HG02759 (cell line): ENCODE measurements at regions not wholly inside any gene's neighbourhood (a gene's known extent, or its start where the extent isn't known, plus 50 kb on each side); places are given as distances from the start of the nearest gene placed in this dataset.
"Not testable (repeated sequence)": the region's sequence is repeated elsewhere in the genome, so short reads cannot be mapped to it uniquely, and the experiment has no call there.

ENCODE experiments used
- ATAC-seq: cut with Tn5 transposase; IDR thresholded peaks from one replicate; pipeline ENCODE4 v1.9.1; 2021; ENCODE audit warnings: mild to moderate bottlenecking, moderate library complexity; ENCODE audit not compliant: unreplicated experiment

GRCh38 chr2:122808286-122808969 lies 1053.0 kb downstream of the TSN start:
- no peak for ATAC-seq

DNA sequence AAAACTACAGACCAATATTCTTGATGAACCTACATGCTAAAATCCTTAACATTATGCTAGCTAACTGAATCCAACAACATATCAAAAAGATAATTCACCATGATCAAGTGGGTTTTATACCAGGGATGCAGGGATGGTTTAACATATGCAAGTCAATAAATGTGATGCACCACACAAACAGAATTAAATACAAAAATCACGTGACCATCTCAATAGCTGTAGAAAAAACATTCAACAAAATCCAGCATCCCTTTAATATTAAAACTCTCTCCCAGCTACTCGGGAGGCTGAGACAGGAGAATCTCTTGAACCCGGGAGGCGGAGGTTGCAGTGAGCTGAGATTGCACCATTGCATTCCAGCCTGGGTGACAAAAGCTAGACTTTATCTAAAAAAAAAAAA lies 1056.8 kb downstream of the TSN start:
- not testable (repeated sequence) for ATAC-seq

DNA sequence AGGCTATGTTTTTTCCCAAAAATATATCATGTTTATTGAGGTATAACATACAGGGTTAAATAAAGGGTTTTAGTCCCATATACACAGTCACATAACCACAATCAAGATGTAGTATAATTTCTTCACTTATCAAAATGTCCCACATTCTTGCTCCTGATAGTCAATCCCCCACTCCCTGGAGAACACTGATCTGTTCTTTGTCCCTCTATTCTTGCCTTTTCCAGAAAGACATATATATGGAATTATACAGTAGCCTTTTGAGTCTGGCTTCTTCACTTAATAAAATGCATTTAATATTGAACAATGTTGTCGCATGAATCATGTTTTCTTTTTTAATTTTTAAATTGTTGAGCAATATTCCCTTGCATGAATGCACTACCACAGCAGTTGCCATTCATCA lies 1059.7 kb downstream of the TSN start:
- no peak for ATAC-seq

DNA sequence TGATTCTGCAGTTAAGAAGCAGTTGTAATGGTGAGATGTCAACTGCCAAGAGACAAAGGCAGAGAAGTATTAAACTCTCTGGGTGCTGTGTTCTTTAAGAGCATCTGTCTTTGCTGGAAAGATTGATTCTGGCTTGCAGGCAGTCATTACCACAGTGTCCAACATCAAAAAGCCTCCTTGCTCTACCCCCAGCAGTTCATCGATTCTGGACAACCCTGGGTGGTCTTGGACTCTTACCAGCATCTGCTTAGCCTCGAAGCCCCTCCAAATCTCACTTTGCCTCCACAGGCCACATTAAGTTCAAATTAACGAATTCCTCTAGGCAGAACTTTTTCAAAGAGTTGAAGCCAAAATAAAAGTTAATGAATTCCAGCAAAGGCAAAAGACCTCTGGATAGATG lies 1061.4 kb downstream of the TSN start:
- ATAC-seq: no peak

GRCh38 chr2:122822319-122822718 lies 1066.9 kb downstream of the TSN start:
- no peak for ATAC-seq

DNA sequence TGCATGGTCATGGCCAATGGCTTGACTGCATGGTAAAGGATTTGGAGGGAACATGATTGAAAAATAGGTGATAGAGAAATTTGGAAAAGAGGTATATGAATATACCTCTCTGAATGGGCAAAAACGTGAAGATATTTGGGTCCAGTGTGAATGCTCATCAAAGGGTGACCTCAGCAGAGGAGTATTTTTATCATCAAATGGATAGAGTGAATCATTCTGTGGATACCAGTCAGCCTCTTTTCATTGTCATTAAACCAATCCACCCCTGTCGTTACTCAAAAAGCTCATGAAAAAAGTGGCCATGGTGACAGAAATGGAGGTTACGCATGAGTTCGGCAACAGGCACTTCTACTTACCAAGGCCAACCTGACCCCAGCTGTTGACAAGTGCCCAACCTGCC lies 1074.7 kb downstream of the TSN start:
- ATAC-seq: no peak

- no peak for ATAC-seq
Measured at GRCh38 chr2:122831649-122832048, 1076.2 kb downstream of the TSN start.

DNA sequence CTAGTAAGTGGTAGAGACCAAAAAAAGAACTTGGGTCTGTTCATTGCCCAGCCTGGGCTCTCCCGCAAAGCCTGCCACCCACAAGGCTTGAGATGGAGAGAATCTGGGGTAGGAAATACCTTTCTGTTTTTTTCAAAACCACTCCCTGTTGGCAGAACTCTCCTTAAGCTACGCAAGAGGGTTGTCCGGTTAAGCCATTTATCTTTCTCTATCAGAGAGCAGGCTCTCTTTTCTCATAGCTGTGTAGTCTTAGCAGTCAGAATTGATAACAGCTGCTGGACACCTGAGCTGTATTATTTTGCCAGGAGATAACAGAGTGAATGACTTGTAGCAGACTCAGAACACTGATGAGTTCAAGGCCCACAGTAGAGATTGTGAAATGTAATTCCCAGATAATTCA lies 1088.1 kb downstream of the TSN start:
- no peak for ATAC-seq

DNA sequence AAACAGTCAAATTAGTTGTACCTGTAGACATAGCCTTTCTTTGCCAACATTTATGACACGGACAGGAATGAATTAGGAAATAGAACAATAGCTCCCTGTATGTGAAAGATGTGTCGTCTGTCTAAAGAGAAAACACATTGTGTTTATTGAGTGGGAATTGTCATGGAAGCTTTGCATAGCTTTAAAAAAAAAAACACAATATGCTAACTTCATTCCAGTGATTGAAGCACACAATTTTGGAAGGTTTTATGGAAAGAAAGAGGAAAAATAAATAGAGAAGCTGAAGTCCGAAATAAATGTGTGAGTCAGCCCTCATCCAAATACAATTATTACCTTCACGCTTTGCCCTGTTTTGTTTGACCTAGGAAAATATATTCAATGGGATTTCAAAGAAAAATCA lies 1095.7 kb downstream of the TSN start:
- no peak for ATAC-seq

DNA sequence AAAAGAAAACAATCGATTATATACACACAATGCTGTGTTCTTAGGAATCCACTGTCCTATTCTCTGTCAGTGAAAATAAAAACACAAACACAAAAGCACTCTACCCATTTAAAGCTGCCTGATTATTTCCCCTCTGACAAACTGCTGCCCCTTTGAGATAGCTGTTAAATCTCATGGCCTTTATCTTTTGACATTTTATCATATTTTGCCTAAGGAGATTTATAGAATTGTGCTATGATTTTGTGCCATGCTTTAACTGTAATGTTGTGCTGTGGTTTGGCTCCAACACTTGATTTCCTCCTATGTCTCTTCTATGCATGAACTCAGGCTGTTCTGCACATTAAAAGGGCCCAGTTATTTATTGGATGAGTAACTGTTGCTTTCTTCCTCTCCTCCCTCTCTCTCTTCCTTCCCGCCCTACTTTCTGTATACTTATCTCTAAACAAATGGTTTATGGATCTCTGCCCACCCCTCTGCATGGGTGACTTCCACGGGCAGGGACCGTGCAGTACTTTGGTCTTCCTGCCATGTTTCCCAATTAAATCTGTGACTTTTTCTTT lies 1096.6 kb downstream of the TSN start:
- no peak for ATAC-seq

DNA sequence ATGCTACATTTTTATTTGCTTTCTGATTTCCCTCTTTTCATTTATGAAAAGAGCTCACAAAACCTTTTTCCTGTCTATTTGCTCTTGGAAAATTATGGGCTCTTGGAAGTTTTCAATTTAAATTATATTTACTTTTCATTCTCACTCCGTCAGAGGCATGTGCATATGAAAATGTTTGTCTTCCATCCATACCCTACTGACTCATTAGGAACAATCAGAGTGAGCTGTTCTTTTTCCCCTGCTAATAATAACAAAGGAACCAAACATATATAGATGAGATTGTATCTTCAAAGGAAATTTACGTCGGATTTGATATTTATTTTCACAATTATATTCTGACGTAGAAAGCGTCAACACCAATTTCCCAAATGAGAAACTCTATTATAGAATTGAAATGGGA lies 1101.2 kb downstream of the TSN start:
- ATAC-seq: no peak

DNA sequence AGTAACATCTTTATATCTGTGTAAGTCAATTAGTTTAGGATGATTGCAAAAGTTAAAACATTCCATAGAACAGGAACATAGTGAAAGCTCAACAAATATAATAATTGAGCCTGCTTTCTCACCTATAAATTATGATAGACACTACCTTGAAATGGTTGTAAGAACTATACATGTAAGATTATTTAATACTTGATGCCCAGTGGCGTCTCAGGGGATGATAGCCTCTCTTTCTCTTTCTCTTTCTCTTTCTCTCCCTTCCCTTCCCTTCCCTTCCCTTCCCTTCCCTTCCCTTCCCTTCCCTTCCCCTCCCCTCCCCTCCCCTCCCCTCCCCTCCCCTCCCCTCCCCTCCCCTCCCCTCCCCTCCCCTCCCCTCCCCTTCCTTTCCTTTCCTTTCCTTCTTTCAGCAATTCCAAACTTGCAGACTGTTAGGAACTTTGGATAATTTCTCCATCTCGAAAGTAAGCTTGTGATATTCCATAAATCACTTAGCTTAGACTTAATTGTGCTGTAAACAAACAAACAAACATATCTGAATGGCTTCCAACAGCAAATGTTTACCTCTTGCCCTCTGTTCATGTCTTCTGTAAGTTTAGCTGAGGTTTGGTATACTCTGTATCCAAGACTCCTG lies 1102.7 kb downstream of the TSN start:
- no peak for ATAC-seq

DNA sequence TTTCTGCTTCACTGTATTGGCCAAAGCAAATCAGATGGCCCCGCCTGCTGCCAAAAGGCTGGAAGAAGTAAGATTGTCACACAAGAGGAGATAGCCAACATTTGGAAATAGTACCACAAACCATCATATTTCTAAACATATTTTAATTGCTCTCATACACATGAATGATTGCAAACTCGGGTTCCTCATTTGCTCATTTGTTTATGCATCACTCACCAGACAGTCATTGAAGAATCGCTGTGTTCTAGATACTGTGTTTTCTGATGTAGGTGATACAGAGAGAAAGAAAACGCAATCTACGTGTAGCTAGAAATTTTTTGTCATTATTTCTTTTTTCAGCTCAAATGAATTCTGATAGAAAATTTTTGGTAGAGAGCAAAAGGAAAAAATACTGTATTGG lies 1103.4 kb downstream of the TSN start:
- ATAC-seq: no peak

- ATAC-seq: no peak
Measured at GRCh38 chr2:122859260-122859659, 1103.8 kb downstream of the TSN start.

DNA sequence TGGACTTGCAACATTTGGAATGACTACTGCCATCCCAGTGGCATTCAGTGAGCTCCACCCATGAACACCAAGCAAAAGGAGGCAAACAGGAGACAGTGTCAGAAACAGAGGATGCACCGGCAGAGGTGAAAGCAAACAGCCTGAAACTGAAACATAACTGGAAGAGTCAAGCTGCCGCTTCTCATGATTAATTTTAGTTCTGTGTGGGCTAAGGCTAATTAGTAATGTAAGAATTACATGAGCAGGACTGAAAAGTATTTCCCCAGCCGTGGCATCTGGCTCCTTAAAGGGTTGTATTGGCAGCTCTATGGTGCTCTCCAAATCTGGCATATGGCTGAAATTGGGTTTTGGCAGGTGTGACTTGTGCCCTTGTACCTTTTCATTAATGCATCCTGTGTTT lies 1108.1 kb downstream of the TSN start:
- ATAC-seq: peak; percentile 74

- no peak for ATAC-seq
Measured at GRCh38 chr2:122864728-122865127, 1109.3 kb downstream of the TSN start.

DNA sequence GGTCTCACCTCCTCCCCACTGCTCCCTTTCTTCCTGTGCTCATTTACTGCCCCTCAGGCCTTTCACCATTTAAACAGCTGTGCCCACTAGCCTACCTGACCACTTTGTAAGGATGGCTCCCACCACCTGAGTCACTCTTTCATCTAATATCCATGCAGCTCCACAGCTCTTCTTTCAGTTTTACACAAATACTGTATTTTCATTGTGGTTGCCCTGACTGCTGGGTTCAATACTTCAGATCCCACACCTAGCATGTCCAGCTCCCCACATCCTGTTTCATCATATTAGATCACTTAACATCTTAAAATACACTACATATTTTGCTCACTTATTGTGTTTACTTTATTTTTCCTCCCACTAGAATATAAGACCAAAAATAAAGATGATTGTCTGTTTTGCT lies 1110.6 kb downstream of the TSN start:
- peak; percentile 60 for ATAC-seq

- no peak for ATAC-seq
Measured at GRCh38 chr2:122867941-122868340, 1112.5 kb downstream of the TSN start.

DNA sequence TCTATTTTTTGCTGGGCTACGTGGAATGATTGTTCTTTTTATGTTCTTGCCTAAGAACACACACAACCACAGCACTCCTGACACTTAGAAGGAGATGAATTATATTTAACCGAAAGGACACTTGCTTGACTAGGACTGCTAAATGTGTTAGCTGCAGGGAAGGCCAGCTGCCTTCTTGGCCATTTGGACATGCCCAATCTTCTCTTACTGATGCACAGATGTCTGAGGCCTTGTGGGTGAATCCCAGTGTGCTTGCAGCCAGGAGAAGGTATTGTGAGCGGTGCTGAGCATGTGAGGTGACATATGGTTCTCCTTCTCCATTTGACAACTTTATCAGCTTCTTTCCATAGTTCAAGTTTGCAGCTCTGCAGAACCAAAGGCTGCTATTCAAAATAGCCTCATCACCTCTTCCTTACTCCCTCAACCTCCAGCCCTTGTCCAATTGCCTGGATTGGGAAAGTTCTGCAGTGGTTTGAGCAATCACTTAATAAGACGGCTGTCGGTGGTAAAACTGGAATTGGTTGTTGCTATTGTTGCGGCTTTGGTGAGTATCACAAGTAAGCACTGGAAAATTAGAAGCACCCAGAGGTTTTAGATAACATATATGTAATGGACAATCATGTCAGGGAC lies 1113.3 kb downstream of the TSN start:
- no peak for ATAC-seq

DNA sequence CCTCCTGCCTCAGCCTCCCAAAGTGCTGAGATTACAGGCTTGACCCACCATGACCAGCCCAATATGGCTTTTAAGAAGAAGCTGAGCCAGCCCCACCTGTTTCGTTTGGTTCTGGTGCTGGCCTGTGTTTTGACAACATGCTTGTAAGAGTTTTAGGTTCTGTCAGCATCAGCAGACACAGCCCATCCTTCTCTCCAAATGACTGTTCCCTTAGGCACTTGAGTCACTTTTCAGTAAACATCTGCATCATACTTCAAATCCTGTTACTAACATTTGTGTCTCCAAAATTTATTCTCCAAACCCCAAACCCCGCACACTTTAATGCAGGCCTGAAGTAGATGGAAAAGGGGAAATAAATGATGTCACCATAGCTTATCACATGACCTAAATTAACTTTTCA lies 1118.5 kb downstream of the TSN start:
- ATAC-seq: no peak

DNA sequence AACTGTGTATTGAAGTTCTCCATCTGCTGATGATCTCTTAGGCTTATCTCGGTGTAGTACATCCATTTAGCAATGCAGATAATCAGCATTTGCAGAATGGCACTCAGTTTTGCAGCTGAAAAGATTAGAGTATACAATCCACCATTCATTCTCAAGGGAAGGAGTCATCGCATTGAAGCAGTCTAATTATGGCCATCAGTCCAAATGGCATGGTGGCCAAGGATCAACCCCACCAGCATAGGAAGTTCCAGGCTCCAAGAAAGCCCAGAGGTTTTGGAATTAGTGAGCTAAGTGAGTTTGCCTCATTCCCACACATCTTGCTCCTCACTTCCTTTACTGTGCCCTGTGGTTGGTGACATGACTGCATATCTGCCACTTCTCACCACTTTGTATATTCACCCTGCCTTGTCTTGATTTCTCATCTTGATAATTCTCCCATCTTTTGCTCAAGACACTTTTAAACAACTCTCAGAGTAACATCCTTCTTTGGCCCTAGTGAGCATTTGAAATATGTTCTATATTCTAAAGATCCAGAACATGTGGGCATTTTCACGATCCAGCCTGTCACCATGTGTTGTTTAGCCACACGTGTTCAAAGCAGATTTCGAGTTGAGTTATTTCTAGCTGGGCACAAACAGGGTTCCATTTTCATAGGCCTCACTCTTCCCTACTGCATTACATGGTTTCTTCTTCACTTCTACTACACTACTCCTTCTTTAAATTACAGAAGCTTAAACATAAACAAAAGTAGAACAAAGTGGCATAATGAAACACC lies 1119.8 kb downstream of the TSN start:
- no peak for ATAC-seq
